ENCODE measurements at regions not wholly inside any gene's neighbourhood (a gene's known extent, or its start where the extent isn't known, plus 50 kb on each side); places are given as distances from the start of the nearest gene placed in this dataset.
A peak's percentile ranks its signal among the peaks of the same experiment; 100 is the strongest.

- in situ Hi-C loops (cut with HindIII; ENCODE audit: low pct_unique_long_range_greater_than_20kb, low sequenced_read_pairs) (no loop called here), intact Hi-C loops (cut with micrococcal nuclease; ENCODE audit: unreplicated experiment) (loop anchor here (1.0 to 10.0 kb wide), 3 partner anchors 279 to 821 kb away; no protein-coding TSS in a partner anchor)
- ChIA-PET CTCF (interaction anchor here (0.6 to 1.3 kb wide), 4 partner anchors 8 to 358 kb away, joined by 3 to 7 read pairs (median 4); no protein-coding TSS in a partner anchor), POLR2A (no interaction called here)
- no peaks in the 10 kb centered on the region for H3K36me3 ChIP-seq (ENCODE audit: control insufficient read depth, insufficient read depth, low read length)
- no peak overlapping the region for H3K27ac ChIP-seq (ENCODE audit: low read length)
- no TSS peak for BruUV-seq (replicated peaks)
- no peak overlapping the region for H3K4me3 ChIP-seq (ENCODE audit: low read depth in 2 of 2, low read length in 2 of 2)
- no peaks in the 10 kb centered on the region for H3K9me3 ChIP-seq (ENCODE audit: control insufficient read depth, insufficient read depth, low read depth, low read length)
- no peaks in the 10 kb centered on the region for H3K4me1 ChIP-seq (ENCODE audit: control insufficient read depth, insufficient read depth, low read length)
- no peaks in the 10 kb centered on the region for H3K27me3 ChIP-seq (ENCODE audit: control insufficient read depth, insufficient read depth, low read length)
- peak; percentile 87 for ATAC-seq
- peak; percentile 20 for DNase-seq (ENCODE audit: low read depth, low spot score)
- TF ChIP-seq SIN3A (IDR thresholded peaks at IDR 0.05; ENCODE audit: borderline replicate concordance, insufficient read depth, low read depth, low read length) = no peak
- TF ChIP-seq, protein P1, sequence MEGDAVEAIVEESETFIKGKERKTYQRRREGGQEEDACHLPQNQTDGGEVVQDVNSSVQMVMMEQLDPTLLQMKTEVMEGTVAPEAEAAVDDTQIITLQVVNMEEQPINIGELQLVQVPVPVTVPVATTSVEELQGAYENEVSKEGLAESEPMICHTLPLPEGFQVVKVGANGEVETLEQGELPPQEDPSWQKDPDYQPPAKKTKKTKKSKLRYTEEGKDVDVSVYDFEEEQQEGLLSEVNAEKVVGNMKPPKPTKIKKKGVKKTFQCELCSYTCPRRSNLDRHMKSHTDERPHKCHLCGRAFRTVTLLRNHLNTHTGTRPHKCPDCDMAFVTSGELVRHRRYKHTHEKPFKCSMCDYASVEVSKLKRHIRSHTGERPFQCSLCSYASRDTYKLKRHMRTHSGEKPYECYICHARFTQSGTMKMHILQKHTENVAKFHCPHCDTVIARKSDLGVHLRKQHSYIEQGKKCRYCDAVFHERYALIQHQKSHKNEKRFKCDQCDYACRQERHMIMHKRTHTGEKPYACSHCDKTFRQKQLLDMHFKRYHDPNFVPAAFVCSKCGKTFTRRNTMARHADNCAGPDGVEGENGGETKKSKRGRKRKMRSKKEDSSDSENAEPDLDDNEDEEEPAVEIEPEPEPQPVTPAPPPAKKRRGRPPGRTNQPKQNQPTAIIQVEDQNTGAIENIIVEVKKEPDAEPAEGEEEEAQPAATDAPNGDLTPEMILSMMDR (IDR thresholded peaks at IDR 0.05) = peak; percentile 79; the same call in 1 of the 2 replicates
- TF ChIP-seq, protein P2, sequence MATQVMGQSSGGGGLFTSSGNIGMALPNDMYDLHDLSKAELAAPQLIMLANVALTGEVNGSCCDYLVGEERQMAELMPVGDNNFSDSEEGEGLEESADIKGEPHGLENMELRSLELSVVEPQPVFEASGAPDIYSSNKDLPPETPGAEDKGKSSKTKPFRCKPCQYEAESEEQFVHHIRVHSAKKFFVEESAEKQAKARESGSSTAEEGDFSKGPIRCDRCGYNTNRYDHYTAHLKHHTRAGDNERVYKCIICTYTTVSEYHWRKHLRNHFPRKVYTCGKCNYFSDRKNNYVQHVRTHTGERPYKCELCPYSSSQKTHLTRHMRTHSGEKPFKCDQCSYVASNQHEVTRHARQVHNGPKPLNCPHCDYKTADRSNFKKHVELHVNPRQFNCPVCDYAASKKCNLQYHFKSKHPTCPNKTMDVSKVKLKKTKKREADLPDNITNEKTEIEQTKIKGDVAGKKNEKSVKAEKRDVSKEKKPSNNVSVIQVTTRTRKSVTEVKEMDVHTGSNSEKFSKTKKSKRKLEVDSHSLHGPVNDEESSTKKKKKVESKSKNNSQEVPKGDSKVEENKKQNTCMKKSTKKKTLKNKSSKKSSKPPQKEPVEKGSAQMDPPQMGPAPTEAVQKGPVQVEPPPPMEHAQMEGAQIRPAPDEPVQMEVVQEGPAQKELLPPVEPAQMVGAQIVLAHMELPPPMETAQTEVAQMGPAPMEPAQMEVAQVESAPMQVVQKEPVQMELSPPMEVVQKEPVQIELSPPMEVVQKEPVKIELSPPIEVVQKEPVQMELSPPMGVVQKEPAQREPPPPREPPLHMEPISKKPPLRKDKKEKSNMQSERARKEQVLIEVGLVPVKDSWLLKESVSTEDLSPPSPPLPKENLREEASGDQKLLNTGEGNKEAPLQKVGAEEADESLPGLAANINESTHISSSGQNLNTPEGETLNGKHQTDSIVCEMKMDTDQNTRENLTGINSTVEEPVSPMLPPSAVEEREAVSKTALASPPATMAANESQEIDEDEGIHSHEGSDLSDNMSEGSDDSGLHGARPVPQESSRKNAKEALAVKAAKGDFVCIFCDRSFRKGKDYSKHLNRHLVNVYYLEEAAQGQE (IDR thresholded peaks at IDR 0.05; ENCODE audit: insufficient read depth in 1 of 2, low read depth in 2 of 2, low read length in 1 of 2) = no peak
- TF ChIP-seq POLR2AphosphoS5 (IDR thresholded peaks at IDR 0.05; ENCODE audit: low read depth, low read length) = no peak
- peak; percentile 57; the same call in 1 of the 2 replicates for TF ChIP-seq TCF7L2 (IDR thresholded peaks at IDR 0.05; ENCODE audit: low read depth, low read length)
Observed at GRCh38 chr11:100575860-100576717, 111.0 kb upstream of the ARHGAP42 start.

DNA sequence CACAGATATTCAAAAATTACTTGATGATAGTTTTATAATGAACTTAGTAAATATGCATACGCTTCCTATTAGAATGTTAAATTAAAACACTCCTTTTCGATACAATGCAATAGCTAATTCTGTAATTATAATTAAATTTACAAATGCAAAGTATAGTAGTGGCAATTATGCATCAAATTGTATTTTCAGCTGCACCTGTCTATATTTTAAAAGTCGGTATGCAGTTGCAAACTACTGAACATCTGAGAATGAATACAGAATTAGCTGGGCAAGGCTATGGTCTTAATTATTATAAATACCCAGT is 110.4 kb upstream of the ARHGAP42 start:
- POLR2A ChIA-PET = no interaction called here
- no peak for ATAC-seq
- Histone ChIP-seq H3K9me3 (ENCODE audit: control insufficient read depth, insufficient read depth, low read depth, low read length) (no peaks in the 10 kb centered on the region), H3K4me1 (ENCODE audit: control insufficient read depth, insufficient read depth, low read length) (no peaks in the 10 kb centered on the region), H3K36me3 (ENCODE audit: control insufficient read depth, insufficient read depth, low read length) (no peaks in the 10 kb centered on the region), H3K4me3 (ENCODE audit: low read depth in 2 of 2, low read length in 2 of 2) (no peak overlapping the region), H3K27me3 (ENCODE audit: control insufficient read depth, insufficient read depth, low read length) (no peaks in the 10 kb centered on the region), H3K27ac (ENCODE audit: low read length) (no peak overlapping the region)
- intact Hi-C loops (cut with micrococcal nuclease; ENCODE audit: unreplicated experiment) (loop anchor here (1.0 to 10.0 kb wide), 3 partner anchors 279 to 822 kb away; no protein-coding TSS in a partner anchor), in situ Hi-C loops (cut with HindIII; ENCODE audit: low pct_unique_long_range_greater_than_20kb, low sequenced_read_pairs) (no loop called here)
- CTCF ChIA-PET = interaction anchor here (0.6 to 1.3 kb wide), 4 partner anchors 9 to 357 kb away, joined by 3 to 7 read pairs (median 4); no protein-coding TSS in a partner anchor
- no TSS peak for BruUV-seq (replicated peaks)
- no peak for DNase-seq (ENCODE audit: low read depth, low spot score)
- no peak for TF ChIP-seq SIN3A (IDR thresholded peaks at IDR 0.05; ENCODE audit: borderline replicate concordance, insufficient read depth, low read depth, low read length)
- TF ChIP-seq, protein P1 (IDR thresholded peaks at IDR 0.05) = peak; percentile 56; the same call in 1 of the 2 replicates

Data from Panc1 (cell line).